ENCODE measurements at regions not wholly inside any gene's neighbourhood (a gene's known extent, or its start where the extent isn't known, plus 50 kb on each side); places are given as distances from the start of the nearest gene placed in this dataset.

GRCh38 chr14:101184572-101184971 lies 281.1 kb upstream of the RTL1 start:
- no peak for TF ChIP-seq CTCF (conservative IDR thresholded peaks at IDR 0.05; ENCODE audit: low read length)
- no peak for TF ChIP-seq EZH2phosphoT487 (IDR thresholded peaks at IDR 0.05; ENCODE audit: borderline replicate concordance, low read depth, low read length)

All from OCI-LY7 (cell line).